ENCODE measurements at regions not wholly inside any gene's neighbourhood (a gene's known extent, or its start where the extent isn't known, plus 50 kb on each side); places are given as distances from the start of the nearest gene placed in this dataset.
"Not testable (repeated sequence)": the region's sequence is repeated elsewhere in the genome, so short reads cannot be mapped to it uniquely, and the experiment has no call there.

GRCh38 chr2:172256886-172257285 is 154.2 kb upstream of the DLX2 start:
- H3K36me3 ChIP-seq (ENCODE audit: insufficient read depth, low read length) = no peaks in the 10 kb centered on the region
- H2AFZ ChIP-seq (ENCODE audit: low read length, unreplicated experiment) = no peak overlapping the region
- no peak overlapping the region for H3K27ac ChIP-seq (ENCODE audit: low read depth, low read length)
- no peak overlapping the region for H3K4me3 ChIP-seq (ENCODE audit: low read depth, low read length)
- H3K27me3 ChIP-seq (ENCODE audit: insufficient read depth, low read length) = no peaks in the 10 kb centered on the region
- peaks cover 47% of the 10 kb centered on the region for H3K4me1 ChIP-seq (ENCODE audit: control insufficient read depth, insufficient read depth, low read length, unreplicated experiment)
- no peaks in the 10 kb centered on the region for H3K79me2 ChIP-seq (ENCODE audit: control insufficient read depth, insufficient read depth, low read length, unreplicated experiment)

- peaks cover 25% of the 10 kb centered on the region for H3K4me1 ChIP-seq (ENCODE audit: control insufficient read depth, insufficient read depth, low read length, unreplicated experiment)
- no peaks in the 10 kb centered on the region for H3K79me2 ChIP-seq (ENCODE audit: control insufficient read depth, insufficient read depth, low read length, unreplicated experiment)
- H3K4me3 ChIP-seq (ENCODE audit: low read depth, low read length) = no peak overlapping the region
- no peaks in the 10 kb centered on the region for H3K27me3 ChIP-seq (ENCODE audit: insufficient read depth, low read length)
- H3K27ac ChIP-seq (ENCODE audit: low read depth, low read length) = no peak overlapping the region
- no peaks in the 10 kb centered on the region for H3K36me3 ChIP-seq (ENCODE audit: insufficient read depth, low read length)
- no peak overlapping the region for H2AFZ ChIP-seq (ENCODE audit: low read length, unreplicated experiment)
These were observed 157.1 kb upstream of the DLX2 start for GRCh38 chr2:172259827-172260226.

GRCh38 chr2:172260336-172260735 is 157.6 kb upstream of the DLX2 start:
- Histone ChIP-seq H3K79me2 (ENCODE audit: control insufficient read depth, insufficient read depth, low read length, unreplicated experiment) (no peaks in the 10 kb centered on the region), H3K27me3 (ENCODE audit: insufficient read depth, low read length) (no peaks in the 10 kb centered on the region), H2AFZ (ENCODE audit: low read length, unreplicated experiment) (no peak overlapping the region), H3K4me3 (ENCODE audit: low read depth, low read length) (no peak overlapping the region), H3K27ac (ENCODE audit: low read depth, low read length) (no peak overlapping the region), H3K36me3 (ENCODE audit: insufficient read depth, low read length) (no peaks in the 10 kb centered on the region), H3K4me1 (ENCODE audit: control insufficient read depth, insufficient read depth, low read length, unreplicated experiment) (peaks cover 25% of the 10 kb centered on the region)

GRCh38 chr2:172261292-172261691 is 158.6 kb upstream of the DLX2 start:
- H2AFZ ChIP-seq (ENCODE audit: low read length, unreplicated experiment) = no peak overlapping the region
- no peaks in the 10 kb centered on the region for H3K79me2 ChIP-seq (ENCODE audit: control insufficient read depth, insufficient read depth, low read length, unreplicated experiment)
- no peak overlapping the region for H3K27ac ChIP-seq (ENCODE audit: low read depth, low read length)
- no peaks in the 10 kb centered on the region for H3K27me3 ChIP-seq (ENCODE audit: insufficient read depth, low read length)
- H3K4me3 ChIP-seq (ENCODE audit: low read depth, low read length) = no peak overlapping the region
- peaks cover 19% of the 10 kb centered on the region for H3K4me1 ChIP-seq (ENCODE audit: control insufficient read depth, insufficient read depth, low read length, unreplicated experiment)
- H3K36me3 ChIP-seq (ENCODE audit: insufficient read depth, low read length) = no peaks in the 10 kb centered on the region

GRCh38 chr2:172262486-172262885 is 159.8 kb upstream of the DLX2 start:
- H3K36me3 ChIP-seq (ENCODE audit: insufficient read depth, low read length) = no peaks in the 10 kb centered on the region
- H3K4me1 ChIP-seq (ENCODE audit: control insufficient read depth, insufficient read depth, low read length, unreplicated experiment) = peaks cover 12% of the 10 kb centered on the region
- H3K27ac ChIP-seq (ENCODE audit: low read depth, low read length) = no peak overlapping the region
- H3K4me3 ChIP-seq (ENCODE audit: low read depth, low read length) = no peak overlapping the region
- no peaks in the 10 kb centered on the region for H3K27me3 ChIP-seq (ENCODE audit: insufficient read depth, low read length)
- no peaks in the 10 kb centered on the region for H3K79me2 ChIP-seq (ENCODE audit: control insufficient read depth, insufficient read depth, low read length, unreplicated experiment)
- H2AFZ ChIP-seq (ENCODE audit: low read length, unreplicated experiment) = no peak overlapping the region

GRCh38 chr2:172264820-172265219 is 162.1 kb upstream of the DLX2 start:
- H3K4me1 ChIP-seq (ENCODE audit: control insufficient read depth, insufficient read depth, low read length, unreplicated experiment) = peaks cover 12% of the 10 kb centered on the region
- not testable (repeated sequence) for H3K36me3 ChIP-seq (ENCODE audit: insufficient read depth, low read length); H3K27ac ChIP-seq (ENCODE audit: low read depth, low read length); H3K4me3 ChIP-seq (ENCODE audit: low read depth, low read length); H3K27me3 ChIP-seq (ENCODE audit: insufficient read depth, low read length); H2AFZ ChIP-seq (ENCODE audit: low read length, unreplicated experiment); H3K79me2 ChIP-seq (ENCODE audit: control insufficient read depth, insufficient read depth, low read length, unreplicated experiment)

- not testable (repeated sequence) for H2AFZ ChIP-seq (ENCODE audit: low read length, unreplicated experiment); H3K27ac ChIP-seq (ENCODE audit: low read depth, low read length); H3K4me3 ChIP-seq (ENCODE audit: low read depth, low read length); H3K4me1 ChIP-seq (ENCODE audit: control insufficient read depth, insufficient read depth, low read length, unreplicated experiment); H3K27me3 ChIP-seq (ENCODE audit: insufficient read depth, low read length); H3K79me2 ChIP-seq (ENCODE audit: control insufficient read depth, insufficient read depth, low read length, unreplicated experiment); H3K36me3 ChIP-seq (ENCODE audit: insufficient read depth, low read length)
These were observed 157.7 kb upstream of the ITGA6 start for GRCh38 chr2:172269507-172270244.

- no peak overlapping the region for H2AFZ ChIP-seq (ENCODE audit: low read length, unreplicated experiment)
These were observed 156.9 kb upstream of the ITGA6 start for GRCh38 chr2:172270278-172271079.

GRCh38 chr2:172273910-172274571 is 153.3 kb upstream of the ITGA6 start:
- H3K27me3 ChIP-seq (ENCODE audit: insufficient read depth, low read length) = no peaks in the 10 kb centered on the region
- no peaks in the 10 kb centered on the region for H3K4me1 ChIP-seq (ENCODE audit: control insufficient read depth, insufficient read depth, low read length, unreplicated experiment)
- H3K4me3 ChIP-seq (ENCODE audit: low read depth, low read length) = no peak overlapping the region
- no peaks in the 10 kb centered on the region for H3K36me3 ChIP-seq (ENCODE audit: insufficient read depth, low read length)
- no peak overlapping the region for H2AFZ ChIP-seq (ENCODE audit: low read length, unreplicated experiment)
- H3K27ac ChIP-seq (ENCODE audit: low read depth, low read length) = no peak overlapping the region
- H3K79me2 ChIP-seq (ENCODE audit: control insufficient read depth, insufficient read depth, low read length, unreplicated experiment) = no peaks in the 10 kb centered on the region

More at GRCh38 chr2:172270278-172271079, 156.9 kb upstream of the ITGA6 start:
- H3K4me3 ChIP-seq (ENCODE audit: low read depth, low read length) = no peak overlapping the region
- no peaks in the 10 kb centered on the region for H3K36me3 ChIP-seq (ENCODE audit: insufficient read depth, low read length)
- no peaks in the 10 kb centered on the region for H3K27me3 ChIP-seq (ENCODE audit: insufficient read depth, low read length)
- no peaks in the 10 kb centered on the region for H3K4me1 ChIP-seq (ENCODE audit: control insufficient read depth, insufficient read depth, low read length, unreplicated experiment)
- H3K27ac ChIP-seq (ENCODE audit: low read depth, low read length) = no peak overlapping the region
- H3K79me2 ChIP-seq (ENCODE audit: control insufficient read depth, insufficient read depth, low read length, unreplicated experiment) = no peaks in the 10 kb centered on the region

- Histone ChIP-seq H3K36me3 (ENCODE audit: insufficient read depth, low read length) (no peaks in the 10 kb centered on the region), H3K27ac (ENCODE audit: low read depth, low read length) (no peak overlapping the region), H3K4me3 (ENCODE audit: low read depth, low read length) (no peak overlapping the region), H3K27me3 (ENCODE audit: insufficient read depth, low read length) (no peaks in the 10 kb centered on the region), H3K79me2 (ENCODE audit: control insufficient read depth, insufficient read depth, low read length, unreplicated experiment) (no peaks in the 10 kb centered on the region), H2AFZ (ENCODE audit: low read length, unreplicated experiment) (no peak overlapping the region), H3K4me1 (ENCODE audit: control insufficient read depth, insufficient read depth, low read length, unreplicated experiment) (no peaks in the 10 kb centered on the region)
These were observed 152.1 kb upstream of the ITGA6 start for GRCh38 chr2:172275239-172275638.
